ENCODE measurements at regions not wholly inside any gene's neighbourhood (a gene's known extent, or its start where the extent isn't known, plus 50 kb on each side); places are given as distances from the start of the nearest gene placed in this dataset.

GRCh38 chr11:92692826-92693546 lies 276.5 kb upstream of the MTNR1B start:
- Histone ChIP-seq H3K4me2 (no peak overlapping the region), H3K27me3 (ENCODE audit: insufficient read depth) (no peaks in the 10 kb centered on the region)
- DNase-seq (ENCODE audit: low spot score) = no peak

More at GRCh38 chr11:92692826-92693546, 276.5 kb upstream of the MTNR1B start:
- Mint-ChIP-seq H3K27me3 (ENCODE audit: insufficient read depth, low read depth, poor library complexity) (no peaks in the 10 kb centered on the region), H3K36me3 (ENCODE audit: low read depth) (no peaks in the 10 kb centered on the region), H3K27ac (no peak overlapping the region), H3K9me3 (no peaks in the 10 kb centered on the region), H3K4me3 (no peak overlapping the region), H3K4me1 (peaks cover 8% of the 10 kb centered on the region; the same call in 2 of the 3 replicates)
- H4K20me1 ChIP-seq (replicated peaks; ENCODE audit: insufficient read depth) = no peaks in the 10 kb centered on the region; the same call in 1 of the 2 replicates
- no peaks in the 10 kb centered on the region for H3K9me2 ChIP-seq (ENCODE audit: insufficient read depth)
- no peaks in the 10 kb centered on the region for H3K79me2 ChIP-seq (replicated peaks; ENCODE audit: insufficient read depth)
- H3K4me3 ChIP-seq = no peak overlapping the region
- H3K36me3 ChIP-seq (ENCODE audit: insufficient read depth) = no peaks in the 10 kb centered on the region
- no peaks in the 10 kb centered on the region for H3K4me1 ChIP-seq (ENCODE audit: insufficient read depth)
- no peak for ATAC-seq
- H3F3A ChIP-seq (replicated peaks; ENCODE audit: low read depth) = no peaks in the 10 kb centered on the region
- TF ChIP-seq ZNF462 (CRISPR knock-in tag; IDR thresholded peaks at IDR 0.05) = no peak
- TF ChIP-seq EZH2 (IDR thresholded peaks at IDR 0.05; ENCODE audit: low read depth, unreplicated experiment) = no peak
- no peak for TF ChIP-seq ZNF331 (CRISPR knock-in tag; IDR thresholded peaks at IDR 0.05; ENCODE audit: low read depth)
- no peak for TF ChIP-seq ETS1 (IDR thresholded peaks at IDR 0.05)
- no peak for TF ChIP-seq JUNB (IDR thresholded peaks at IDR 0.05; ENCODE audit: unreplicated experiment)
- no peak for TF ChIP-seq STAT1 (IDR thresholded peaks at IDR 0.05; ENCODE audit: unreplicated experiment)
- TF ChIP-seq ZNF114 (CRISPR knock-in tag; IDR thresholded peaks at IDR 0.05) = no peak
- no peak for TF ChIP-seq REST (IDR thresholded peaks at IDR 0.05; ENCODE audit: unreplicated experiment)
- TF ChIP-seq CREB1 (CRISPR knock-in tag; IDR thresholded peaks at IDR 0.05; ENCODE audit: low read depth) = no peak
- no peak overlapping the region for H2AFZ ChIP-seq
- H3K27ac ChIP-seq (ENCODE audit: low read depth) = no peak overlapping the region

Data from GM23338 (cell line).